ENCODE measurements at regions not wholly inside any gene's neighbourhood (a gene's known extent, or its start where the extent isn't known, plus 50 kb on each side); places are given as distances from the start of the nearest gene placed in this dataset.

DNA sequence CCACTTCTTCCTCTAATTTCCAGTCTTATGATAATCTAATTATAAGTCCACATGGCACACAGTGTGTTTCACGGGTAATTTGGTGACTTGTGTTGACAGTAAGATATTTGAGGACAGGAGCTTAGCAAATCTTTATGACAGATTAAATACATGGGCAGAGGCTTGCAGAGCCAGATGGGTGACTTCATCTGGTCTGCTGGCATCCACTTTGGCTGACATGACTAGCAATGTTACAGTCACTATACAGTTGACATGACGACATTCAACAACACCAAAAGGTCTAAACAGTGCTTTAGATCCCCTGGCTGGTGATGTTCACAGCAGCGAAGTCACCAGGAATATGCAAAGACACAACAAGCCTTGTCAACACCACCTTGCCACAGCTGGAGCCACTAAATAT is 147.2 kb downstream of the ETS2 start:
- DNase-seq = no peak

- DNase-seq = no peak
Measured at GRCh38 chr21:38951095-38951730, 145.5 kb downstream of the ETS2 start.

DNA sequence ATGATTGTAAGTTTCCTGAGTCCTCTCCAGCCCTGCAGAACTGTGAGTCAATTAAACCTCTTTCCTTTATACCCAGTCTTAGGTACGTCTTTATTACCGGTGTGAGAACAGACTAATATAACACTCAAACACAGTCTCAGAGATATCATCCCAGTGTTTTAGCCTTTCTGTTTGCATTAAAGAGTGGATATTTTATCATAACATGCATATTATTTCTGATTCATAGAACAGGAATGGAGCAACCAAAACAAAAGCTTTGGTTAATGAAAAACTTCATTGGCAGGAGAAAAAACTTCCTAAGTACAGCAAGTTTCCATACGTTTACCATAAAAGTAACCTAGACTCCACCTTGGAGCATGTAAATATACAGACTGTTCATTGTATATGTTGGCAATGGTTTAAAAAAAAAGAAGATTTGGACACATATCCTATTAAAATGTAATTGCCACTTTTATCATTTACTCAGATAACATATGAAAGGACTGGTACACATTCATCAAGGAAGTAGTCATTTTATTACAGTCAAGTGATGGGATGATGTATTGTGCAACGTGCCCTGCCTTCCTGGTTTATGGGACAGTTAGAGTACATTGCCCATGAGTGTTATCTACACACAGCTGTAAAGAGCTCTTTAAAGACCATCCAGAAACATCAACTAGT is 144.8 kb downstream of the ETS2 start:
- no peak for DNase-seq

DNA sequence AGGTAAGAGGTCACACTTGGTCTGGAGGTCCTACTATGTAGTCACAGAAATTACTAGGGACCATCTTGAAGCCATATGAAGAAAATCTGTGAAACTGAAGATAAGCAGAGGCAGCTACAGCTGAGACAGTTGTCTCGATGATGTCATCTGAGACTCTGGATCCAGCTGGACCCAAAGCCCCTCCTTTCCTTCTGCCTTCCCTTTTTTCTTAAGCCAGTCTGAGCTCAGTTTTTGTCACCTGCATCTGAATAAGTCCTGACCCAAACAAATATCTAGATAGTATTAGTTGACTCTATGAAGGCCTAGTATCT is 143.3 kb downstream of the ETS2 start:
- DNase-seq = no peak

- no peak for DNase-seq
Measured at GRCh38 chr21:38948377-38949069, 142.8 kb downstream of the ETS2 start.

- no peak for DNase-seq
Measured at GRCh38 chr21:38945545-38946245, 140.0 kb downstream of the ETS2 start.

- DNase-seq = no peak
Measured at GRCh38 chr21:38944903-38945302, 139.2 kb downstream of the ETS2 start.

- DNase-seq = no peak
Measured at GRCh38 chr21:38944402-38944801, 138.7 kb downstream of the ETS2 start.

DNA sequence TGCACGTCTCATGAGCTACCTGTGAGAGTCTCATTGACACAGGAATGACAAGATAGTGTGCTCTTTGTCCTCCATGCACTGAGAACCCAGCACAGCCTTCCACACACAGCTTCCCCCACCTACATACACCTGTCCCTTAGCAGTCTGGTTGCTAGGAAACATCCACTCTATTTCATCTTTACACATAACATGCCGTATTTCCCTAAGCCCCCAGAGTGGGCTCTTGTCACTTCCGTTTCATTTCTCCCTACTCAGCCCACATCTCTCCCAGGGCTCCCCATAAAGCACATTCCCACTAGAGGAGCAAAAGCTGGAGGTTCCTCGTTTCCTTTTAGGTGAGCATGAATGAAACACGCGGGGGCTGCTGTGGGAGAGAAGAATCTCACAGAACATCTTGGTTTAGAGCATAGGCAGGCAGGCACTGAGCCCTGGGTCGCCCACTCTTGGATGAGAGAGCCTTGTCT is 137.1 kb downstream of the ETS2 start:
- DNase-seq = no peak

- no peak for DNase-seq
Measured at GRCh38 chr21:38938769-38939168, 133.0 kb downstream of the ETS2 start.

DNA sequence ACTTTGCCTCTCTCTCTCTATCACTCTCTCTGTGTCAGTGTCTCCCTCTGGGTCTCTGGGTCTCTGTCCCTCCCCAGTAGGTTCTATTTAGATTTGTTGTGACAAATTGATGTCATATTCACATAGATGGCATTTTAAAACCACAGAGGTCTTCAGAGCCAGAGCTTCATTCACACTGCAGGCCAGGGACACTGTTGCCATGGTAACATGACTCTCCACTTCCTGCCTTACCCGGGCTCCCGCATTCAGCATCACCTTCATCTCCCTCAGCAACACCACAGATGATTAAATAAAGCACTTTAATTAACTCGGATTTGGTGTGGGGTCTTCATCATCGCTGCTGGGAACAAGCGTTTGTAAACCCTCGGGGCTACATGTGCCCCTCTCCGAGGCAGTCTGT is 132.6 kb downstream of the ETS2 start:
- peak; percentile 79 for DNase-seq

GRCh38 chr21:38937844-38938243 is 132.1 kb downstream of the ETS2 start:
- no peak for DNase-seq

DNA sequence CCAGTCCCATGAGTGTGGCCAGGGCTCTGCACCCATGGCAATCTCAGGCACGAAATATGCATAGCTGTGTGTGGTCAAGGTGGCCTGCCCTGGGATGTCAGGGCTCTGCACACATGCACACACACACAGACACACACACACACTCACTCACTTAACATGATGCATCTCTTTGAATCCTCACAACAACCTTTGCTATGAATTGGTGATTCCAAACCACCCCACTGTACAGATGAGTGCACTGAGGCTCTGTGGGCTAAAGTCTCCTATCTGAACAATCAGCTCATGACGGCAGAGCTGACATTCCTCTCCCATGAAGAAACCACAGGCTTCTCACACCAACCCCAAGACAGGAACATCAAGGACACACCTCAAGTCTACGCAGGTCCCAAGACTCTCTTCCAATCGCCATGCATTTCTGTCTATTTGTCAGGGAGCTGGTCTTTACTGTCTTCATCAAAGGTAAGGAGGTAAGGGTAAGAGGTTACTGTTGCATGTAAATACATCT is 131.6 kb downstream of the ETS2 start:
- DNase-seq = no peak

DNA sequence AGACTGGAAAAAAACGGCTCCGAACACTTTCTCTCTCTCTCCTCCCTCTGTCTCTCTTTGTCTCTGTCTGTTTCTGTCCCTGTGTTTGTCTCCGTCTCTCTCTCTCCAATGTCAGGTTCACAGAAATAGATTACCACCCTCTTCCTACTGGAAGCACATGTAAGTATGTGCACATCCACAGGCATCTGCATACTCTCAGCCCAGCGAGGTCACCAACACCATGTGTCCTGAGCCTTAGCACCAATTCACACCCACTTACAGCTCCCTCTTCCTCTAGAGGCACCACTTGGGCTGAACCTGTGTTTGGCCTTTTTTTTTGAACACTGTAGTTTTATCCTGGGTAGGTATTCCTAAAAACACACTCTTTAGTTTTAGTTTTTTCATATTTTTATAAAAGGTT is 130.5 kb downstream of the ETS2 start:
- DNase-seq = no peak

DNA sequence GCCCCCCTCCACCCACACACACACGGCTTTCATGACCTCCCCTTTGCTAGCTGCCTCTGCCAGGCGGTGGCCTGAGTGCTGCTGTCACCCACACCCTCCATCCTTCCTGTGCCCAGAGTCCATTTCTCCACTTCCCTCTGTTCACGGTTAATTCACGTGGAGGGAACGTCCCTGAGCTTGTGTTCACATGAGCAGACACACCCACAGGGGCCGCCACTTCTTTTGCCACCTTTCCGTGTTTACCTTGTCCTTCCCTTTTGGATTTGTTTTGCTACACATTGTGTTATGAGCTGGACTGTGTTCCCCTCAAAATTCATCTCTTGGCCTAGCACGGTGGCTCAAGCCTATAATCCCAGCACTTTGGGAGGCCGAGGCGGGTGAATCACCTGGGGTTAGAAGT is 128.0 kb downstream of the ETS2 start:
- no peak for DNase-seq

GRCh38 chr21:38931291-38931690 is 125.6 kb downstream of the ETS2 start:
- DNase-seq = no peak

GRCh38 chr21:38930853-38931252 is 125.1 kb downstream of the ETS2 start:
- DNase-seq = peak; percentile 48

GRCh38 chr21:38930066-38930465 is 124.3 kb downstream of the ETS2 start:
- no peak for DNase-seq

DNA sequence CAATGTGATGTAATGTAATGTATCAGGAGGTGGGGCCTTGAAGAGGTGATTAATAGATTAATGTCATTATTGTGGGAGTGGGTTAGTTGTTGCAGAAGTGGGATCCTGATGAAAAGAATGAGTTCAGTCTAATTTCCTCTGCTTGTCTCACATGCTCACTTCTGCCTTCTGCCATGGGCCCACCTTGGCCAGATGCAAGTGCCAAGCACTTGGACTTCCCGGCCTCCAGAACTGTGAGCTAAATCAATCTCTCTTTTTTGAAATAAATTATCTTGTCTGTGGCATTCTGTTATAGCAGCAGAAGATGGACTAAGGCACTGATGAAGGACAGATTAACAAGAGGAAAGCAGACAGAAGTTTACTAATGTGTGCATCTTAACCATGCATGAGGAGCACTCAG is 123.9 kb downstream of the ETS2 start:
- no peak for DNase-seq

- DNase-seq = no peak
Measured at GRCh38 chr21:38929142-38929541, 123.4 kb downstream of the ETS2 start.

- peak; percentile 12 for DNase-seq
Measured at GRCh38 chr21:38927776-38928175, 122.0 kb downstream of the ETS2 start.

DNA sequence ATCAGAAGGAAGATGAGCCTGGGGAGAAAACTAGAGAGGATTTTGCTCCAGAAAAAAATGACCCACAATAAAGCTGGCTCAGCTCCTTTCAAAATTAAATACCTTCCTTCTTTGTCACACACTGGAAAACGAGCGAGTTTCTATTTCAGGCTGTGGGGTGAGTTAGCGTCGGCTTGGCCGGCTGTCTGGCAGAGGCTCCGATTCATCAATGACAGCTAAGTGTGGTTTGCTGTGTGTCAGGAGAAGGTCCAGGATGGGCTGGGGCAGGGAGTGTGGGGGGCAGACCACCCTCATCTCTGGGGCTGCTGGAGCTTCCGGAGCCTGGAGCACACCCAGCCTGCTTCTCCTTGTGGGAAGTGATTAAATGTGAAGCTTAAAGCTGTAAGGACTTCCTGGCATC is 120.2 kb downstream of the ETS2 start:
- no peak for DNase-seq

- no peak for DNase-seq
Measured at GRCh38 chr21:38925478-38925877, 119.7 kb downstream of the ETS2 start.

GRCh38 chr21:38924954-38925353 is 119.2 kb downstream of the ETS2 start:
- DNase-seq = no peak
